NCI-H2171 treated with DMSO at 0.1 percent for 48 hours (cell line): ENCODE measurements at regions not wholly inside any gene's neighbourhood (a gene's known extent, or its start where the extent isn't known, plus 50 kb on each side); places are given as distances from the start of the nearest gene placed in this dataset.
"Not testable (repeated sequence)": the region's sequence is repeated elsewhere in the genome, so short reads cannot be mapped to it uniquely, and the experiment has no call there.

Experiments used
- DNase-seq: peaks from one replicate; lab custom pipeline; 2025; lab: John Stamatoyannopoulos, UW

GRCh38 chr5:12570688-12571087 is 666.4 kb upstream of the CTNND2 start:
- DNase-seq: no peak

GRCh38 chr5:12566441-12566840 is 662.2 kb upstream of the CTNND2 start:
- no peak for DNase-seq

GRCh38 chr5:12557012-12557411 is 652.8 kb upstream of the CTNND2 start:
- no peak for DNase-seq

GRCh38 chr5:12526113-12526512 is 621.9 kb upstream of the CTNND2 start:
- DNase-seq: no peak

GRCh38 chr5:12522116-12522515 is 617.9 kb upstream of the CTNND2 start:
- DNase-seq: no peak

- DNase-seq: not testable (repeated sequence)
These were observed 600.7 kb upstream of the CTNND2 start for GRCh38 chr5:12504983-12505382.

- DNase-seq: no peak
These were observed 583.9 kb upstream of the CTNND2 start for GRCh38 chr5:12488161-12488560.

- no peak for DNase-seq
These were observed 576.2 kb upstream of the CTNND2 start for GRCh38 chr5:12480487-12480886.

- DNase-seq: no peak
These were observed 573.3 kb upstream of the CTNND2 start for GRCh38 chr5:12477554-12477953.

- no peak for DNase-seq
These were observed 563.6 kb upstream of the CTNND2 start for GRCh38 chr5:12467799-12468198.

GRCh38 chr5:12460493-12461261 is 556.4 kb upstream of the CTNND2 start:
- no peak for DNase-seq

- DNase-seq: no peak
These were observed 555.1 kb upstream of the CTNND2 start for GRCh38 chr5:12459326-12459725.

GRCh38 chr5:12419075-12419474 is 514.8 kb upstream of the CTNND2 start:
- DNase-seq: no peak

GRCh38 chr5:12413585-12413984 is 509.3 kb upstream of the CTNND2 start:
- DNase-seq: no peak

GRCh38 chr5:12413075-12413474 is 508.8 kb upstream of the CTNND2 start:
- DNase-seq: no peak

GRCh38 chr5:12399868-12400267 is 495.6 kb upstream of the CTNND2 start:
- no peak for DNase-seq

GRCh38 chr5:12392246-12392645 is 488.0 kb upstream of the CTNND2 start:
- no peak for DNase-seq

GRCh38 chr5:12385095-12385494 is 480.8 kb upstream of the CTNND2 start:
- no peak for DNase-seq

- no peak for DNase-seq
These were observed 479.8 kb upstream of the CTNND2 start for GRCh38 chr5:12384005-12384404.

GRCh38 chr5:12367973-12368372 is 463.7 kb upstream of the CTNND2 start:
- DNase-seq: no peak

- DNase-seq: no peak
These were observed 456.0 kb upstream of the CTNND2 start for GRCh38 chr5:12360218-12360617.

- no peak for DNase-seq
These were observed 454.3 kb upstream of the CTNND2 start for GRCh38 chr5:12358371-12359090.

- no peak for DNase-seq
These were observed 453.4 kb upstream of the CTNND2 start for GRCh38 chr5:12357626-12358025.

GRCh38 chr5:12354686-12355085 is 450.4 kb upstream of the CTNND2 start:
- peak; percentile 61 for DNase-seq
